IPS-15b (cell line): ENCODE measurements at regions not wholly inside any gene's neighbourhood (a gene's known extent, or its start where the extent isn't known, plus 50 kb on each side); places are given as distances from the start of the nearest gene placed in this dataset.

Experiments
- H3K27me3 ChIP-seq: one replicate; pipeline ENCODE4 v1.6.1; 2013; ENCODE audit warnings: low read length; ENCODE audit not compliant: control insufficient read depth, insufficient read depth
- H3K36me3 ChIP-seq: one replicate; pipeline ENCODE4 v1.6.1; 2013; ENCODE audit warnings: low read length; ENCODE audit not compliant: control insufficient read depth, insufficient read depth
- H3K4me1 ChIP-seq: one replicate; pipeline ENCODE4 v1.6.1; 2013; ENCODE audit warnings: mild to moderate bottlenecking, low read length; ENCODE audit not compliant: control insufficient read depth, insufficient read depth
- H3K4me3 ChIP-seq: one replicate; pipeline ENCODE4 v1.5.1; 2013; ENCODE audit warnings: low read depth, low read length
- H3K9ac ChIP-seq: one replicate; pipeline ENCODE4 v1.6.1; 2013; ENCODE audit warnings: low read depth, mild to moderate bottlenecking, low read length
- H3K9me3 ChIP-seq: one replicate; pipeline ENCODE4 v1.6.1; 2013; ENCODE audit warnings: mild to moderate bottlenecking, low read length; ENCODE audit not compliant: control insufficient read depth, insufficient read depth

- Histone ChIP-seq H3K4me3 (no peak overlapping the region), H3K9ac (no peak overlapping the region), H3K4me1 (no peaks in the 10 kb centered on the region), H3K36me3 (no peaks in the 10 kb centered on the region), H3K9me3 (no peaks in the 10 kb centered on the region), H3K27me3 (no peaks in the 10 kb centered on the region)
Observed at GRCh38 chr17:79162012-79162963, 87.7 kb downstream of the ENGASE start.

DNA sequence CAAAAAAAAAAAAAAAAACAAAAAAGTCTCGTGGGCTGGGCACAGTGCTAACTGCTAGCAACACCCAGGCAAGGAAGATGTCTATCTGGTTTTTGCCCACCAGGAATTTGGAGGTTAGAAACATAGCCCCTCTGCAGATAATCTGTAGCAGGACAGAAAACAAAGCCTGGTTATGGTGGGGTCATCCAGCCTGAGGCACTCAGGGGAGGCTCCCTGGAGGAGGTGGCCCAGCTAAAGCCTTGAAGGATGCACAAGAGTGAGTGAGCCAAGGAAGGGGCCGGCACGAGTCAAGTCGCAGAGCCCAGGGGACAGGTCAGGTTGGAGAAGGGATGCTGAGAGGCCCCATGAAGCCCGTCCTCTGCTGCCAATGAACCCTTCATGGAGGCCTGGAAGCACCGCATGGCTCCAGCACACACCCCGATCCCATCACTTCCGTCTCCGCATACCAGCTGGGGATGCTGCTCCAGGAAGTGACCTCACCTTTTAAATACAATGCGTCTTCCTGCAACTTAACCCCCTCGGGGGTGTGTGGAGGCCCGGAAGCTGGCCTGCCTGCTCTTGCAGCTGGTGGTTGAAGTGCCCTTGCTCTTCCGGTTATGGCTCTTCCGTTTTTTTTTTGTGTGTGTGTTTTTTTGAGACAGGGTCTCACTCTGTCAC lies 86.5 kb downstream of the ENGASE start:
- no peaks in the 10 kb centered on the region for H3K36me3 ChIP-seq
- no peaks in the 10 kb centered on the region for H3K9me3 ChIP-seq
- no peak overlapping the region for H3K9ac ChIP-seq
- H3K4me3 ChIP-seq = no peak overlapping the region
- no peaks in the 10 kb centered on the region for H3K4me1 ChIP-seq
- H3K27me3 ChIP-seq = no peaks in the 10 kb centered on the region

GRCh38 chr17:79159926-79160325 lies 85.3 kb downstream of the ENGASE start:
- no peaks in the 10 kb centered on the region for H3K9me3 ChIP-seq
- no peak overlapping the region for H3K4me3 ChIP-seq
- H3K9ac ChIP-seq = no peak overlapping the region
- H3K4me1 ChIP-seq = no peaks in the 10 kb centered on the region
- H3K36me3 ChIP-seq = no peaks in the 10 kb centered on the region
- no peaks in the 10 kb centered on the region for H3K27me3 ChIP-seq

DNA sequence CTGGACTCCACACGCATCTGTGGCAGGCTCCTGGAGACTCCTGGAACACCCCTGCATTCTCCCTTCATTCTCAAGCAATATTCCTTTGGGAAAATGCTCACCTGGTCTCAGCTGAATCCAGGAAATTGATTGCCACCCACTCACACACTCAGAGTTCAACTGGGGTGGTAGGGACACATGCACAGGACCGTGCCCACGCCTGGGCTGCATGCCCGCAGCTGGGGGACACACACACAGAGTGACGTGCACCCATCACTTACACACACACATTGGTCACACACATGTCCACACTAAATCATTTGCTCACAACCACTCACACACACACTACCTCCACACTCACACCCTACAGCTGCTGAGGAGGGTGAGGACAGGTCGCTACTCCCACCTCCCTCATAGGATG lies 84.8 kb downstream of the ENGASE start:
- no peaks in the 10 kb centered on the region for H3K4me1 ChIP-seq
- H3K9me3 ChIP-seq = no peaks in the 10 kb centered on the region
- H3K36me3 ChIP-seq = no peaks in the 10 kb centered on the region
- no peak overlapping the region for H3K9ac ChIP-seq
- no peaks in the 10 kb centered on the region for H3K27me3 ChIP-seq
- H3K4me3 ChIP-seq = no peak overlapping the region

GRCh38 chr17:79156463-79157095 lies 82.0 kb downstream of the ENGASE start:
- no peaks in the 10 kb centered on the region for H3K36me3 ChIP-seq
- H3K9me3 ChIP-seq = no peaks in the 10 kb centered on the region
- H3K4me1 ChIP-seq = no peaks in the 10 kb centered on the region
- no peak overlapping the region for H3K9ac ChIP-seq
- no peaks in the 10 kb centered on the region for H3K27me3 ChIP-seq
- no peak overlapping the region for H3K4me3 ChIP-seq

GRCh38 chr17:79155701-79156100 lies 81.1 kb downstream of the ENGASE start:
- H3K4me3 ChIP-seq = no peak overlapping the region
- no peaks in the 10 kb centered on the region for H3K9me3 ChIP-seq
- H3K36me3 ChIP-seq = no peaks in the 10 kb centered on the region
- no peaks in the 10 kb centered on the region for H3K4me1 ChIP-seq
- no peak overlapping the region for H3K9ac ChIP-seq
- H3K27me3 ChIP-seq = no peaks in the 10 kb centered on the region

- H3K27me3 ChIP-seq = no peaks in the 10 kb centered on the region
- H3K9me3 ChIP-seq = no peaks in the 10 kb centered on the region
- H3K4me3 ChIP-seq = no peak overlapping the region
- no peak overlapping the region for H3K9ac ChIP-seq
- no peaks in the 10 kb centered on the region for H3K36me3 ChIP-seq
- H3K4me1 ChIP-seq = no peaks in the 10 kb centered on the region
Observed at GRCh38 chr17:79154951-79155585, 80.4 kb downstream of the ENGASE start.

GRCh38 chr17:79154446-79154845 lies 79.8 kb downstream of the ENGASE start:
- H3K9ac ChIP-seq = no peak overlapping the region
- H3K27me3 ChIP-seq = no peaks in the 10 kb centered on the region

DNA sequence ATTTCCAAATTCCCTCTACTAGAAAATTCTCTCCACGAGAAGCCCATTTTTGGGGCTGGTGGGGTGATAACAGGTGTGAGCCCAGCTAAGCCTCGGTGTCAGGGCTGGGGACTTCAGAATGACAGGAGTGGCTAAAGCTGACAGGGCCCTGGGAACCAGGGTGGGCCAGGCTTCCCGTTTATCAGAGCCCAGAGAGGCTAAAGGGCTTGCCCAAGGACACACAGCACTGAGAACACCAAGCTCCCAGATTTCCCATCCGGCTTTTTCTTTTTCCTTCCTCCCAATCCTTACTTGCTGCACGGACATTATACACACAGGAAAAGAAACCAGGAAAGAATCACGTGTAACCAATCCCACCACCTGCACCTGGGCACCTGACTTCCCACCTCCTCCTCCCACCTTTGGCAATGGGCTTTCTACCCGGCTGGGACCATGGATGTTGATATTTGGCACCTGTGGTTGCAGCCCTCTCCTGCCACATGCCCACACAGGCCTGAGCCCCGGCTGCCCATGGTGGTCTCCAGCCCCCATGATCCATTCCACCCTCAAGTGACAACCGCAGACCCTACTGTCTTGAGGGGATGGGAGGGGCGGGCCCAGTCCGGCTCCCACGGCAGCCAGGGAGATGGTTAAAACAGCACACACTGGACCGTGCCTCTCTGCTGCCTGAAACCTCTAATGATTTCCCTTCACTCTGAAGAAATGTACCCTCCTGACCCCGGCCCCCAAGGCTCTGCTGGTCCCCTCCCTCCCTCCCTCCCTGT lies 78.9 kb downstream of the ENGASE start:
- Histone ChIP-seq H3K9me3 (no peaks in the 10 kb centered on the region), H3K4me3 (no peak overlapping the region), H3K36me3 (no peaks in the 10 kb centered on the region), H3K4me1 (no peaks in the 10 kb centered on the region), H3K27me3 (no peaks in the 10 kb centered on the region), H3K9ac (no peak overlapping the region)

More at GRCh38 chr17:79154446-79154845, 79.8 kb downstream of the ENGASE start:
- Histone ChIP-seq H3K4me1 (no peaks in the 10 kb centered on the region), H3K36me3 (no peaks in the 10 kb centered on the region), H3K9me3 (no peaks in the 10 kb centered on the region), H3K4me3 (no peak overlapping the region)

- H3K36me3 ChIP-seq = no peaks in the 10 kb centered on the region
- no peak overlapping the region for H3K9ac ChIP-seq
- no peaks in the 10 kb centered on the region for H3K9me3 ChIP-seq
- H3K4me1 ChIP-seq = no peaks in the 10 kb centered on the region
- H3K4me3 ChIP-seq = no peak overlapping the region
- no peaks in the 10 kb centered on the region for H3K27me3 ChIP-seq
Observed at GRCh38 chr17:79152636-79153035, 78.0 kb downstream of the ENGASE start.

DNA sequence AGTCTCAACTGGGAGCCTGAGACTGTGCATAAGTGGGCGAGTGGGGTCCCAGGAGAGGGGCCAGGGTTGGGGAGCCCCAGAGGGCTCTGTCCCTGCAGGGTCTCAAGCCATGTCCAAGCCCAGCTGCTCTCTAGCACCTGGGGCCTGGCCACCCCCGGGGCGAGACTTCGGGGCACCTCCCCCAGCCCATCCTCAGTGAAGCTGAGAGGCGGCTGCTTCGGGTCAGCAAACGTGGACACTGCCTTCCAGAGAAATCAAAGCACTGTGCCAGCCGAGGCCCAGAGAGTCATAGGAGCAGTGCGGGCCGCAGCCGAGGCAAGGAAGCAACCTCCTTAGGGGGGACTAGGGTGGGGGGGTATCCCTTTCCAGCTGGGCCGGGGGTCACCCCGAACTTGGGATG lies 77.5 kb downstream of the ENGASE start:
- Histone ChIP-seq H3K9me3 (no peaks in the 10 kb centered on the region), H3K27me3 (no peaks in the 10 kb centered on the region), H3K4me3 (no peak overlapping the region), H3K4me1 (no peaks in the 10 kb centered on the region), H3K9ac (no peak overlapping the region), H3K36me3 (no peaks in the 10 kb centered on the region)
